ENCODE measurements at regions not wholly inside any gene's neighbourhood (a gene's known extent, or its start where the extent isn't known, plus 50 kb on each side); places are given as distances from the start of the nearest gene placed in this dataset.

- TF ChIP-seq CTCF (IDR thresholded peaks at IDR 0.05; ENCODE audit: low read depth, low read length, poor library complexity, severe bottlenecking) (no peak), EZH2phosphoT487 (IDR thresholded peaks at IDR 0.05; ENCODE audit: borderline replicate concordance, low read length) (no peak)
Observed at GRCh38 chr10:101285519-101286070, 56.3 kb upstream of the LBX1 start.
